ENCODE measurements at regions not wholly inside any gene's neighbourhood (a gene's known extent, or its start where the extent isn't known, plus 50 kb on each side); places are given as distances from the start of the nearest gene placed in this dataset.
"Not testable (repeated sequence)": the region's sequence is repeated elsewhere in the genome, so short reads cannot be mapped to it uniquely, and the experiment has no call there.

- not testable (repeated sequence) for DNase-seq
These were observed 560.2 kb downstream of the SOX5 start for GRCh38 chr12:23389315-23389714.

- no peak for DNase-seq
These were observed 550.0 kb downstream of the SOX5 start for GRCh38 chr12:23399402-23399933.

GRCh38 chr12:23415180-23415579 lies 534.3 kb downstream of the SOX5 start:
- no peak for DNase-seq

GRCh38 chr12:23421556-23421955 lies 527.9 kb downstream of the SOX5 start:
- no peak for DNase-seq

GRCh38 chr12:23423097-23423687 lies 526.3 kb downstream of the SOX5 start:
- no peak for DNase-seq

- DNase-seq: no peak
These were observed 525.7 kb downstream of the SOX5 start for GRCh38 chr12:23423796-23424195.

GRCh38 chr12:23424685-23425084 lies 524.8 kb downstream of the SOX5 start:
- no peak for DNase-seq

GRCh38 chr12:23426328-23426727 lies 523.1 kb downstream of the SOX5 start:
- no peak for DNase-seq

- no peak for DNase-seq
These were observed 520.7 kb downstream of the SOX5 start for GRCh38 chr12:23428758-23429157.

- DNase-seq: no peak
These were observed 518.5 kb downstream of the SOX5 start for GRCh38 chr12:23431006-23431405.

GRCh38 chr12:23433121-23433520 lies 516.3 kb downstream of the SOX5 start:
- DNase-seq: no peak

- DNase-seq: no peak
These were observed 515.3 kb downstream of the SOX5 start for GRCh38 chr12:23434154-23434553.

- no peak for DNase-seq
These were observed 502.7 kb downstream of the SOX5 start for GRCh38 chr12:23446746-23447145.

GRCh38 chr12:23450810-23451209 lies 498.7 kb downstream of the SOX5 start:
- no peak for DNase-seq

- DNase-seq: no peak
These were observed 494.2 kb downstream of the SOX5 start for GRCh38 chr12:23455283-23455682.

- no peak for DNase-seq
These were observed 490.8 kb downstream of the SOX5 start for GRCh38 chr12:23458640-23459039.

- no peak for DNase-seq
These were observed 486.9 kb downstream of the SOX5 start for GRCh38 chr12:23462546-23462945.

GRCh38 chr12:23463172-23463571 lies 486.3 kb downstream of the SOX5 start:
- no peak for DNase-seq

- DNase-seq: no peak
These were observed 485.1 kb downstream of the SOX5 start for GRCh38 chr12:23464241-23464812.

GRCh38 chr12:23472329-23472971 lies 477.0 kb downstream of the SOX5 start:
- DNase-seq: no peak

- no peak for DNase-seq
These were observed 476.4 kb downstream of the SOX5 start for GRCh38 chr12:23473071-23473470.

- no peak for DNase-seq
These were observed 475.0 kb downstream of the SOX5 start for GRCh38 chr12:23474438-23474976.

Data from stimulated activated CD4-positive, alpha-beta T cell treated with anti-CD3 and anti-CD28 coated beads, Interleukin-4, amount 100 ng/mL, for 24 hours (primary cell).